ENCODE measurements at regions not wholly inside any gene's neighbourhood (a gene's known extent, or its start where the extent isn't known, plus 50 kb on each side); places are given as distances from the start of the nearest gene placed in this dataset.
"Not testable (repeated sequence)": the region's sequence is repeated elsewhere in the genome, so short reads cannot be mapped to it uniquely, and the experiment has no call there.

DNA sequence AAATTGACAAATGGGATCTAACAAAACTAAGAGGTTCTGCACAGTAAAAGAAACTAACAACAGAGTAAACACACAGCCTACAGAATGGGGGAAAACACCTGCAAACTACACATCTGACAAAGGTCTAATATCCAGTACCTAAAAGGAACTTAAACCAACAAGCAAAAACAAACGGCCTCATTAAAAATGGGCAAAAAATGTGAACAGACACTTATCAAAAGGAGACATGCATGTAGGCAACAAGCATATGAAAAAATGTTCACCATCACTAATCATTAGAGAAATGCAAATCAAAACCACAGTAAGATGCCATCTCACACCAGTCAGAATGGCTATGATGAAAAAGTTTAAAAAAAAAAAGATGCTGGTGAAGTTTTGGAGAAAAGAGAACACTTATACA is 197.4 kb downstream of the KBTBD2 start:
- no peak for TF ChIP-seq CTCF (conservative IDR thresholded peaks at IDR 0.05)
- TF ChIP-seq ZFX (IDR thresholded peaks at IDR 0.05), result no peak
- no peak overlapping the region for H3K27ac ChIP-seq

- H3K27ac ChIP-seq, result not testable (repeated sequence)
- TF ChIP-seq CTCF (conservative IDR thresholded peaks at IDR 0.05), result peak; percentile 28
Measured at GRCh38 chr7:32691965-32692815, 196.9 kb downstream of the AVL9 start.

GRCh38 chr7:32688092-32688491 is 192.8 kb downstream of the AVL9 start:
- not testable (repeated sequence) for H3K27ac ChIP-seq

DNA sequence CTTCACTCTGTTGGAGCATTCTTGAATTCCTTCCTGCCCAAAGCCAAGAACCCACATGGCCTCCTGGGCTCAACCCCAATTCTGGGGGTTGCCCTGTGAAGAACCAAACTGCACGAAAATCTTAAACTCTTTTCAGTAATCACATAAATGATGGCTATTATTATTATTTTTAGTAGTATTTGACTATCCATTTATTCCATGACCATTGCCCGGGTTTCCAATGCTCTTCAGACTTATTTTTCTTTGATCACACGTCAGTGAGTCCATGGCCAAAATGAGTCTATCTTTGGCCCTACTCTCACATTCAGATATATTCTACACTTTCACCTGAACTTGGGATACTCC is 185.9 kb downstream of the AVL9 start:
- H3K27ac ChIP-seq, result no peak overlapping the region
- no peak for TF ChIP-seq ZFX (IDR thresholded peaks at IDR 0.05)

DNA sequence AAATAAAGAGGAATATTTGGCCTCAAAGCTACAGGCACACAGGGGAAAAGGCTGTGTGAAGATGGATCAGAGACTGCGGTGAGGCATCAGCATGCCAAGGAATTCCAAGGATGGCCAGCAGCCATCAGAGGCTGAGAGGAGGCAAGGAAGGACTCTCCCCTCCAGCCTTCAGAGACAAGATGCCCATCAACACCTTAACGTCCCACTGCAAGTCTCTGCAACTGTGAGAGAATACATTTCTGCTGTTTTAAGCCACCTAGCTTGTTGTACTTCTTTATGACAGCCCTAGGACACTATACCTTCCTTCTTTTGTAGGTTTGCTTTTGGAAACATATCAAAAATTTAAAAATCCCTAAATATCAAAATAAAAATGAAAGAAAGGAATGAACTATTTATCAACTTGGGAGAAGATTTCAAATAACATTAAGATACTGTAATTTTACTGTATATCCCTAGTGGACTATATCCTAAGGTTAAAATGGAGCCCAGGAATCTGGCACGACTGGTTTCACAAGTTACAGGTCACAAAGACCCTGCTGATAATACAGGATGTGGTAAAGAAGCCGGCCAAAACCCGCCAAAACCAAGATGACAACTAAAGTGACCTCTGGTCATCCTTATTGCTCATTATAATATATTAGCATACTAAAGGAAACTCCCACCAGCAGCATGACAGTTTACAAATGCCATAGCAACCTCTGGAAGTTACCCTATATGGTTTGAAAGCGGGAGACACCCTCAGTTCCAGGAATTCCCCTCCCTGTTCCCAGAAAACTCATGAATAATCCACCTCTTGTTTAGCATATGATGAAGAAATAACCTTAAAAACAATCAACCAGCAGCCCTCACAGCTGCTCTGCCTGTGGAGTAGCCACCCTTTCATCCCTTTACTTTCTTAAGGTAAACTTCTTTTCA is 185.2 kb downstream of the AVL9 start:
- H3K27ac ChIP-seq, result no peak overlapping the region
- no peak for TF ChIP-seq CTCF (conservative IDR thresholded peaks at IDR 0.05)
- TF ChIP-seq ZFX (IDR thresholded peaks at IDR 0.05), result no peak

DNA sequence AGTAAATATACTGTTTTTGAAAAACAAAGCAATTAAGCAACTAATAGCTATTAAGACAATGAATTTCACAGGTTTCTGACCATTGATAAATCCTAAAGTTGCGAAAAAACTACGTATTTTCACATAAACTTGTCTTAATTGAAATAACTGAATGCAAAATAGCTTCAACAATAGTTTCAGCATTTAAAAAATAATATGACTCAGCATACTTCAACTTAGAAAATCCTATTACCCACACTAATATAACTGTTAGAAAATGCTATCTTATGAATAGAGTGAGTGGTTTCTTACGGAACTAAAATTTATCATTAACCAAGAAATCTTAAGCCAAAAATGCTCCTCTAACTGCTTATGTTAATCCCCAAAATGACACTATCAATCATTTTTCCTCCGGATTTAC is 183.9 kb downstream of the AVL9 start:
- H3K27ac ChIP-seq, result no peak overlapping the region
- TF ChIP-seq CTCF (conservative IDR thresholded peaks at IDR 0.05) (no peak), ZFX (IDR thresholded peaks at IDR 0.05) (no peak)

DNA sequence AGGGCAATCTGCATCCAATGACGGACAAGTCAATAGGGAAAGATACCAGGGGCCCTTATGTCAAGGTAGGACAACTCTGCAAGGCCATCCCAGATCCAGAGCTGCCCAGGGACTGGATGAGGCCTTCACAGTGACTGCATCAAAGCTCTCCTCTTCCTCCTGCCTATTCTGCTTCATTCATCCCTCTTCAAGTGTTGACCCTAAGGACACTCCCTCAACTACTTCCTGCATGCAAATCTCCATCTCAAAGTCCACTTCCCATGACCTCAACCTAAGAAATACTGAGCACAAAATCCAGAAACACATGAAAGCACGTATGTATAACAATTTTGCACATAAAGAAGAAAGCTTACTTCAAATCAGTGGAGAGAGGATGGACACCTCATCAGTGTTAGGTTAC is 182.3 kb downstream of the AVL9 start:
- TF ChIP-seq CTCF (conservative IDR thresholded peaks at IDR 0.05), result no peak
- no peak for TF ChIP-seq ZFX (IDR thresholded peaks at IDR 0.05)
- H3K27ac ChIP-seq, result no peak overlapping the region

DNA sequence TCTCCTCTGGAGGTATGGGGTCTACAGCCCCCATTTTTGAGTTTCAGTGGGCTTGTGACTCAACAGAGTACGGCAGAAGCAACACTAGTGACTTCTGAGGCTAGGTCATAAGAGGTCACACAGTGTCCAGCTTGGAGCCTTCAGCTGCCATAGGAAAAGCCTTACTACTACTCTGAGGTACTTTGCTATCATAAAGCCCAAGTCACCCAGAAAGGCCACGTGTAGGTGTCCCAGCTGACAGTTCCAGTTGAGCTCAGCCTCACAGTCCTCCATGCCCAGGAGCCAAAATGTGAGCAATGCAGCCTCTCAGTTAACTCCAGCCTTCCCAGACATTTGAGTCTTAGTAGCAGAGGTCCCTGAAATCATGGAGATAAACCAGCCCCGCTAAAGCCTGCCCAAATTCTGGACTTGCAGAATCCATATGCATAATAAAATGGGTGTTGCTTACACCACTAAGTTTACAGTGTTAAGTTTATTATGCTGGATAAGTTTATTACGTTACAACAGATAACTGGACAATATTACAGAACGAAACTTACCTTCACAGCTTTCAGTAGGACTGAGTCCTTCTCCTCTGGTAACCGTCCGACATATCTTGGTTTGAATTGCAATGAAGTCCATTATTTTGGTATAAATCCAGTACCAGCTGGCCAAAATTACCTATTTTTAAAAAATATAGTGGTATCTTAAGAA is 181.1 kb downstream of the AVL9 start:
- no peak overlapping the region for H3K27ac ChIP-seq
- TF ChIP-seq ZFX (IDR thresholded peaks at IDR 0.05), result no peak
- TF ChIP-seq CTCF (conservative IDR thresholded peaks at IDR 0.05), result no peak
